GM19438 (cell line): ENCODE measurements at regions not wholly inside any gene's neighbourhood (a gene's known extent, or its start where the extent isn't known, plus 50 kb on each side); places are given as distances from the start of the nearest gene placed in this dataset.
"Not testable (repeated sequence)": the region's sequence is repeated elsewhere in the genome, so short reads cannot be mapped to it uniquely, and the experiment has no call there.

Experiments
- ATAC-seq: cut with Tn5 transposase; IDR thresholded peaks from one replicate; pipeline ENCODE4 v1.9.1; 2021; ENCODE audit warnings: low read depth; ENCODE audit not compliant: unreplicated experiment

GRCh38 chr14:104470588-104470987 is 109.0 kb upstream of the C14orf180 start:
- no peak for ATAC-seq

GRCh38 chr14:104471114-104471513 is 108.5 kb upstream of the C14orf180 start:
- no peak for ATAC-seq

DNA sequence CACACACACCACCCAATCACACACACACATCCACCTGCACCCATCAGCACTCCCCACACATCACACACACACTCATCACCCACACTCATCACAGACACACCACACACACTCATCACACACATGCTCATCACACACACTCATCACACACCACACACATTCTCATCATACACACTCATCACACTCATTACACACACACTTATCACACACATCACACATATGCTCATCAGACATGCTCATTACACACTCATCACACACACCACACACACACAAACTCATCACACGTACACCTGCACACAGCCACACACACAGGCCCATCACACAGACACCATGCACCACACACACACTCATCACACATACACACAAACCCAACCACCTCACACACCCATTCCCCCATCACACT is 107.5 kb upstream of the C14orf180 start:
- no peak for ATAC-seq

DNA sequence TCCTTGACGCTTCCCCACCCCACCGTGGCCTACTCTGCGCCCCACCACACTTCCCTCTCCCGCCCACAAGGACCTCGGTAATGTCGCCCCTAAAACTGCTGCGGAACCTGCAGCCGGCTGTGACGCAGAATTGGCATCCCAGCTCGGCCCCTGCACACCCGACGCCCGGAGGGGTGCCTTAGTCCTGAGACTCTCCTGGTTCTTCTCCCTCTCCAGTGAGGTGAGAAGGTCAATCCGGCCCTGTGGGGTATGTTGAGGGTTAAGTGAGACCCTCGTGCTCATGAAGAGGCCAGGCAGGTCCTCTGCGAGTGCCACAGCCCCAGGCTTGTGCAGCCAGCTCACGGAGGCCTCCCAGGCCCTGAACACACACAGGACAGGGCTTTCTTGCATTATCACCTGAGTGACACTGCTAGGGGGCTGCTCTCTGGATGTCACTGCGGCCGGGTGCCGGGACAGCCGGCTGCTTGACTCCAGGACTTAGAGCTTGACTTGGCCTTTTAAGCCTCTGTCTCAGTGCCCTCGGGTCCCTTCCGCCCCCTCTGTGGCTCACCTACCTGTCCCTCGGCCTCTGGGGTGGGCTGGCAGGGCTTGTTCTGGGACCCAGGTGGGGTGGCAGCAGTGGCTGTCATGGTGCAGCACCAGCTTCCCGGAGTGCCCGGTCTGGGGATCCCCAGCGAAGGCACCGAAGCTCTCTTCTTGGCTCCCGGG is 106.9 kb upstream of the C14orf180 start:
- ATAC-seq = no peak

DNA sequence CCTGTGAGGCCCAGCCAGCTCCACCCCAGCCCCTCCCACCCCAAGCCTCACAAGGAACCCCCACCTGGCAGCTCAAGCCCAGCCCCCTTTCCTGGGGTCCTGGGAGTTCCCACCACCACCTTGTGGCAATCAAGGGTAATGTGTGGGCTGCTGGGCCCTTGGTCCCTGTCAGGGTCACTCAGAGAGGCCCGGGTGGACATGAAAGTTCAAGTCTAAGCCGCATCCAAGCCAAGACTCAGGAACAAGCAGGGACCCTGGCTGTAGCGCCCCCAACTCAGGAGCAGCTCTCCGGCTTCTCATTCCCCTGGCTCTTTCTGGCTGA is 106.4 kb upstream of the C14orf180 start:
- ATAC-seq = no peak

DNA sequence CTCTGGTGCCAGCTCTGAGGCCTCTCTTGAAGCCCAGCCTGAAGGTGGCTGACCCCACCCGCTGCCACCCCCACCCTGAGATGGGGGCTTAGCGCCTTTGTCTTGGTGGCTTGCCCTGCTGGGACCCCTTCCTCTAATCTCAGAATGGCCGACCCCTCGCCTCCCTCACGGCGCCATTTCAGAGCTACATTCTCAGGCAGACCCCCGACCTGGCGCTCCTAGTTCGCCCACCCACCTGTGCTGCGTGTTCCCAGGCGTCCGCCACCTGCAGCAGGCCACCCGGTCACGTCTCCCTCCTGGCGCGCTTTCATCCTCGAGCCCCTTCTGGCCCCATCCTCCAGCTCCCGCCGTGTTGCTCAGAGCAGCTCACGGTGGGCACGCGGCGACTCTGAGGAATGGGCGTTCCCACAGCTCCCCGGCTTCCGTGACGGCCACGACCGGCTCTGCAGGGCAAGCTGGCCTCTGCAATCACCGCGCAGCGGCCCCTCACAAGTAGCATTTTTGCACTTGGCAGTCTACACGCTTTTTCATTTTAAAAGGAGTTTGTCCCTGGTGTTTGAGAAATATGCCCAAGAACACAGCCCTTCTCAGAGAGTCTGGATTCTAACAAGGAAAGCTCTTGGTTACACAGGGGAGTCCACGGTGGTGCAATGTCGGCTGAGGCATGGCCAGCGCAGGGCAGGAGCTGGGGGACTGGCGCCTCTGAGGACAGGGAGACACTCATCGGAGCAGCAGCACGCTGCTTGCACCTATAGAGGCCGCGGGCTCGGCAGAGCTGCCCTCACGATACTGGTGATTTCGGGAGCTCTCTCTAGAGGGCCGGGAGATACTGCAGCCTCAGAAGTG is 105.7 kb upstream of the C14orf180 start:
- no peak for ATAC-seq

- ATAC-seq = no peak
These were observed 104.9 kb upstream of the C14orf180 start for GRCh38 chr14:104474495-104475213.

- ATAC-seq = no peak
These were observed 104.3 kb upstream of the C14orf180 start for GRCh38 chr14:104475256-104475655.

DNA sequence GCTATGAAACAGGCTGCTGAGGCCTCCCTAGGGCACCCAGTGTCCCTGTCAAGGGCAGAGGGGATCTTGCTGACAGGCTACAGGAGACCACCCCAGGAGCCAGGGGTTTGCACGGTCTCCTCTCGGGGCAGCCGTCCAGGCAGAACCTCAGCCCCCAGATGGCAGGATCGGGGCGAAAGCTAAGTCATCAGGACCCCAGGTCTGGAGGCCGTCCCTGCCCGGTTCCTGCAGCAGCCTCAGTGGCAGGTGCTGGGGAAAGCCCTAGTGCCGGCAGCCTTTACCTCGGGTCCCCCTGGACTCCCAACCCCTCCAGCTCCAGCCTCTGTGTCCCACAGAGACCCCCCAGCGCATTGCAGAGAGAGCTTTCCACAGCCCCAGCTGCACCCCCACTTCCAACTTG is 103.8 kb upstream of the C14orf180 start:
- no peak for ATAC-seq

DNA sequence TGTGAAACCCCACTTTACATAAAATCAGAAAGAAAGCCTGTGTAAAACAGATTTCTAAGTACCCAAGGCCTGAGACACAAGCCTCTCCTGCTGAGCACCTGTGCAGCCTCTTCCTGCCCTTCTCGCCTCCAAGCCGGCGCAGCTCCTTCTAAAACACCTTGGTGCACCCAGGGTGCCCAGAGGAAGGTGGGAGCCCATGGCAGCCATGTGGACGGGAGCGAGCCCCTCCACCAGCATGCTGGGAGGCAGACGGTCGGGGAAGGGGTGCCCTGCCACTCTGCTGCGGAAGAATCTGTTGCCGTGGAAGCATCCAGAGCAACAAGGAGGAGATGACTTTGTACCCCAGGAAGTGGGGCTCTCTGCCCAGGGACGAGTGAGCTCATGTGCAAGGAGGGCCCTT is 103.1 kb upstream of the C14orf180 start:
- ATAC-seq = no peak

DNA sequence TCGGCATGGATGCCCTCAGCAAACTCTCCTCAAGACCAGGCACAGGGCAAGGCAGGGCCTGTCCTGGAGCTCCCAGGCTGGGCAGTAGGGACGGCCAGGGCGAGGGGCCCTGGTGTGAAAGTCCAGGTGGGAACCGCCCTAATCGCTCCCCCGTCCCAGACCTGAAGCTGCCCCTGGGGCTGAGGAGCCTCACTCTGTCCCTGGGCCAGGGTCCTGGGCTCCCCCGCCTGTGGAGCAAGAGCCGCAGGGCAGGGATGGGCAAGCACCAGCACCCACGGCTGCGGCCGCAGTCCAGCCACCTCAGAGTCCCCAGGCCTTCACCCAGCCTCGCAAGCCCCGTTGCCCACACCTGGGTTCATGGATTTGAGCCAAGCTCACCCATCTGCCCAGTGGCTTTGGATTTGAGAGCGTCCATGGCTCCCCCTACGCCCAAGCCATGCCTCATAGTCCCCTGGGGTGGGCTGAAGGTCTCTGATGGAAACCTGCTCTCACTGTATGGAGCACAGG is 102.4 kb upstream of the C14orf180 start:
- ATAC-seq = no peak

GRCh38 chr14:104477666-104478380 is 101.7 kb upstream of the C14orf180 start:
- no peak for ATAC-seq

DNA sequence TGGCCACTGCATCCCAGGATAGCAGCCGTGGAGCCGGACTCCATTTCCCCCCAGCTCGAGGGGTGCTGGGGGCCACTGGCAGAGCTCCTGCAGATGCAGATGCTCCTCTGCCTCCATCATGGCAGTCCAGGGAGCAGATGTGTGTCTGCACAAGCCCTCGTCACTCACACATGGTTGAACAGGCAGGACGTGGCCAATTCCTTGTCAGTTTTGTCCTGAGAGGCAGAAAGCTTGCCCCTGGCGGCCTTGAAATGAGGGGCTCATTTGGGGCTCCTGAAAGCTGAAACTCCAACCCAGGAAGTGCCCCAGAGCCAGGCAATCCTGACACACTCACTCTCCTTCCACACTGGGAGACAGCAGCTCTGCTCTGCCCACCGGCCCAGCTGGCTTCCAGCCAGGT is 100.9 kb upstream of the C14orf180 start:
- no peak for ATAC-seq

- ATAC-seq = no peak
These were observed 99.7 kb upstream of the C14orf180 start for GRCh38 chr14:104479901-104480300.

GRCh38 chr14:104481323-104481722 is 98.2 kb upstream of the C14orf180 start:
- no peak for ATAC-seq

DNA sequence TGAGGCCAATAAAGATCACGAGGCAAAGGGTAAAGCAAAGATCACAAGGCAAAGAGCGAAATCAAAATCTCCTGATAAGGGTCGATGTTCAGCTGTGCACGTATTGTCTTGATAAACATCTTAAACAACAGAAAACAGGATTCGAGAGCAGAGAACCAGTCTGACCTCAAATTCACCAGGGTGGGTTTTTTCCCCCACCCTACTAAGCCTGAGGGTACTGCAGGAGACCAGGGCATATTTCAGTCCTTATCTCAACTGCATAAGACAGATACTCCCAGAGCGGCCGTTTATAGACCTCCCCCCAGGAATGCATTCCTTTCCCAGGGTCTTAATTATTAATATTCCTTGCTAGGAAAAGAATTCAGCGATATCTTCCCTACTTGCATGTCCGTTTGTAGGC is 97.5 kb upstream of the C14orf180 start:
- not testable (repeated sequence) for ATAC-seq

- no peak for ATAC-seq
These were observed 93.2 kb upstream of the C14orf180 start for GRCh38 chr14:104486222-104486923.

DNA sequence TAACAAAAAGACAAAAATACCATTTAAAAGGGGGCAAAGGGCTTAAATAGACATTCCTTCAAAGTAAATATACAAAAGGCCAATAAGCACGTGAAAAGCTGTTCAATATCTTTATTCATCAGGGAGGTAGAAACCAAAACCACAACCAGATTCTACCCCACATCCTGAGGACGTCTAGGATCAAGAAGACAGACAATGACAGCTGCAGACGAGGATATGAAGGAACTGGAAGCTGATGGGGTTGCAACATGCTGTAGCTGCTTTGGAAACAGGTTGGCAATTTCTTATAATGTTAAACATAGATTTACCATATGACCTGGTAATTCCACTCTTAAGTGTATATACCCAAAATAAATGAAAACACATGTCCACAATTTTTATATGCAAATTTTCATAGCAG is 85.1 kb upstream of the C14orf180 start:
- no peak for ATAC-seq

- ATAC-seq = no peak
These were observed 83.5 kb upstream of the C14orf180 start for GRCh38 chr14:104496095-104496494.
